NCI-H2107 (cell line): ENCODE measurements at regions not wholly inside any gene's neighbourhood (a gene's known extent, or its start where the extent isn't known, plus 50 kb on each side); places are given as distances from the start of the nearest gene placed in this dataset.

ENCODE experiments used
- DNase-seq: peaks from one replicate; lab custom pipeline; 2025; lab: John Stamatoyannopoulos, UW

DNA sequence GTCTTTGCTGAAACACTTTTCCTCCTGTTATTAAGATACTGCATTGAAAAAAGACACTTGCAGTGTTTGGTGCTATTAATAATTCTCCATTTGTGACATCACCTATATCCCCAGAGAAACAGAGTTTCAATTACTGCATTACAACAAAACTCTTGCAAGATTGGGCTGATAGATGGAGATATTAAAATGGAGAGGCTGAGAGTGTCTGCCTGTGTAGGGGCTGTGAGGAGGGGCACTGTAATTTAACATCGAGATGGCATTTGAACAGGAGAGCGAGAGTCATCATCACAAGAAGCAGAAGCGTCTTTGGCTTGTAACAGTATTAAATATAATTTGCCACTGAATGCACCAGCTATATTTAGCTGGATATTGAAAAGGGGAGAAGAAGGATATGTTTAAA, 316.5 kb downstream of the CDH26 start:
- DNase-seq: no peak

DNA sequence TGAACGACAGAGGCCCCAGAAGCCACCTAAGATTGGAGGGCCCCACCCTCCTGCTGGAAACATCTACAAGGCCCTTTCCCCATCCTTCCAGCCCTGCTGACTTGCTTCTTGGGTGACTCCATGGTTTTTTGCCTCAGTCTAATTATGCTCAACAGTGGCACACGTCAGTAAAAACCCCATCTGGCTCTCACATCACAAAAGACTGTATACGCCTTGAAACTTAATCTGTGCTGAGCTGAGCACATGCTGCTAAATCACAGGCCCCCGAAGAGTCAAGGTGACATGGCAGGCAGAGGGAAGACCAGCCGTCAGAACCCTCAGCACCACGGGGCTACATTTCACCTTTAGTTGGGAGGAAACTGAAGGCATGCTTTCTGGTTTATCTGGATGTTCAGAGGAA, 323.1 kb downstream of the CDH26 start:
- DNase-seq: no peak

DNA sequence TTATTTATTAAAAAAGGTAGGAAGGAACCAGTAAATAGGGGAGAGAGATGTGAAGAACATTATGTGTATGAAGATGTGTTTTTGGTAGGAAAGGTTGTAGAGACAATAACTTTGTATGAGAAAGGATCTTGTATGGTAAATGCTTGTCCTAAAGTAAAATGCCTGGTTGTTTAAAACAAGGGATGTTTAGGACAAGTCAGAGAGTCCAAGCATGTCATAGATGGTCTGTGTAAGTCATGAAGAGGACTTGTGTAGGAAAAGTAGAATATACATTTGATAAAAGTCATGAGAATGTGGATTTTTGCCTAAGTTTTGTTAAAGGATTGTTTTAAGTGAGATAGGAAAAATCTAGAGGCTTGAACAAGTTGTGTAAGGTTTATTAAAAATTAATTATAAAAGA, 325.1 kb downstream of the CDH26 start:
- DNase-seq: no peak

DNA sequence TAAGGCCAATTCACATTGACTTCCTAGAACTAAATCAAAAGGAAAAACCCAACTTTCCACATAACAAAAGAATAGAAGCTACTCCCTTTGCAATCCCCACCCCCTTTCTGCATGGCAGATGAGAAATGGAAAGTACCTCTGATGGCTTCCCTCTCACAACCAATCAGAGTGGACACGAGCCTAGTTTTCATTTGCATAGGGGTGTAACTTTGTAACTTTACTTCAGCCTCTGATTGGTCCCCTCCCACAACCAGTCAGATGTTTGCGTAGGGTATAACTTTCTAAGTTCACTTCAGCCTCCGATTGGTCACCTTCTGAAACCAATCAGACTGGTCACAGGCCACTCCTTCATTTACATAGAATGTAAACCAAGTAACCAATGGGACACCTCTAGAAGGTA, 328.5 kb downstream of the CDH26 start:
- no peak for DNase-seq

DNA sequence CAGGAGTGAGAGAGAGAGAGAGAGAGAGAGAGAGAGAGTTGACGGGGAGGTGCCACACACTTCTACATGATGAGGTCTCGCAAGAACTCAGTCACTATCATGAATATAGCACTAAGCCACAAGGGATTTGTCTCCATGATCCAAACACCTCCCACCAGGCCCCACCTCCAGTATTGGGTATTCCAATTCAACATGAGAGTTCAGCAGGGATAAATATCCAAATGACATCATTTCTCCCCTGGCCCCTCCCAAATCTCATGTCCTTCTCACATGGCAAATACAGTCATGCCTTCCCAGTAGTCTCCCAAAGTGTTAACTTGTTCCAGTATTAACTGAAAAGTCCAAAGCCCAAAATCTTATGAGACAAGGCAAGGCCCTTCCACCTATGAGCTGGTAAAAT, 330.7 kb downstream of the CDH26 start:
- DNase-seq: no peak

DNA sequence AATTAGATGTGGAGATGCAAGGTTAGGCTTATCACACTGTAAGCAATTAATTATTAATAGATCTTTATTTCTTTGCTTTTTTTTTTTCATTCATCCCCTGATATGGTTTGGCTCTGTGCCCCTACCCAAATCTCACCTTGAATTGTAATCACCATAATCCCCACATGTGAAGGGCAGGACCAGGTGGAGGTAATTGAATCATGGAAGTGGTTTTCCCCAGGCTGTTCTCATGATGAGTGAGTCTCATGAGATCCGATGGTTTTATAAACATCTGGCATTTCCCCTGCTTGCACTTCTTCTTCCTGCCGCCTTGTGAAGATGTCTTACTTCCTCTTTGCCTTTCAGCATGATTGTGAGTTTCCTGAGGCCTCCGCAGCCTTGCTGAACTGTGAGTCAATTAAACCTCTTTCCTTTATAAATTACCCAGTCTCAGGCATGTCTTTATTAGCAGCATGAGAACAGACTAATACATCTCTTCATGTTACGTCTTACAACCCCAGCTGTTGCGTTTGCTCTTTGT, 333.8 kb downstream of the CDH26 start:
- DNase-seq: no peak

DNA sequence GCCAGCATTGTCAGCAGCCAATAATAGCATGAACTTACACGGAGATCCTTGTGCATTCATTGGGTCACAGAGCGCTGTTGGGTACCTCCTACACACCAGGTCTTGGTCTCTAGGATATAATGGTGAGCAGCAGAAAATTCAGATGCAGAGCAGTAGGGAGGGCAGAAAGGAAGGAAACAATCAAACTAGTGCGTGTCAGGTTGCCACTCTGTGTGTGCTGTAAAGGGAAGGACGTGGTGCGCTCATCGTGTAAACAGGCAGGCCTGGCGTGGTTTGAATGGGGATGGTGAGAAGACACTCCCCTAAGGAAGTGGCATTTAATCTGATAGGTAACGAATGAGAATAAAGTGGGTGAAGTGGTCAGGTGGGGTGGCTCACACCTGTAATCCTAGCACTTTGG, 336.4 kb downstream of the CDH26 start:
- no peak for DNase-seq

DNA sequence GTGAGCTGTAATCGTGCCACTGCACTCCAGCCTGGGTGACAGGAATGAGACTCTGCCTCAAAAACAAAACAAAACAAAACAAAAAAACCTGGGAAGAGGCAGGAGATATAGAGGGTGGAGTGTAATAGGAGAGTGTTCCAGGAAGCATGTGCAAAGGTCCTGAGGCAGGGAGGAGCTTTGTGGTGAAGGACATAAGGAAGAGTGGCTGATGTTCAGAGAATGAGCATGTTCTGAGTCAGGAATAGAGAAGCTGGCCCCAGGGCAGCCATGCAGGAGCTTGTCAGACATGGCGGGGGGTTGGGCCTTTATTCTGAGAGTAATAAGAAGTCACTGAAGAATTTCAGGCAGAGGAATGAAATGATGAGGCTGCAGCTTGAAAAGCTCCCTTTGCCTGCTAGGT, 337.0 kb downstream of the CDH26 start:
- DNase-seq: no peak

DNA sequence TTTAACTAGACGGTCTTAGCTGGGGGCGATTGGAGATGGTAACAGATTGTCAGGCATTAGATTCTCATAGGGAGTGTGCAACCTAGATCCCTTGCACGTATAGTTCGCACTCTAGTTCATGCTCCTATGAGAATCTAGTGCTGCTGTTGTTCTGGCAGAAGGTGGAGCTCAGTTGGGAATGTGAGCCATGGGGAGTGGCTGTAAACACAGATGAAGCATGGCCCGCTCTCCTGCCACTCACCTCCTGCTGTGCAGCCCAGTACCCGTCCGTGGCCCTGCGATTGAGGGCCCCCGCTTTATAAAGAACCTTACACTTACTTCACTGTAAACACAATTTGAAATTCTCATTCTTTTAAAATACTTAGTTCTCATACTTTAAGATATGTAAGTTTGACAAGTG, 339.4 kb downstream of the CDH26 start:
- DNase-seq: no peak

DNA sequence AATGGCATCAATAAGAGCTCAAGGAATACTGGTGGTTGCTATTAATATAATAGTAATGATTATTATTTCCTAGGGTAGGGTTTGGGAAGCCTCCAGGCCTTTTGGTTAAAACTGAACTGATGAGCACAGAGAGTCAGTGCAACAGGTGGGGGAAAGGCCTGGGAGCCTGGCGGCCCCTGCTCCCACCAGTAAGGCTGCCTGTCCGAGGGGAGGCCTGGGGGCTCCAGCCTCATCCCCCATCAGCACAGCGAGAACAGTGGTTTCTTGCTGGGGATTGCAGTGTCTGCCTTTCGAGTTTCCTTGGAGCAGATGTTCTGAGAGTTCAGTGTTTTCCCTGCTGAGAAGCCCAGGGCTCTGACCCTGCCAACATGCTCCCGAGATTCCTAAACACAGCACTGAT, 340.4 kb downstream of the CDH26 start:
- DNase-seq: no peak

DNA sequence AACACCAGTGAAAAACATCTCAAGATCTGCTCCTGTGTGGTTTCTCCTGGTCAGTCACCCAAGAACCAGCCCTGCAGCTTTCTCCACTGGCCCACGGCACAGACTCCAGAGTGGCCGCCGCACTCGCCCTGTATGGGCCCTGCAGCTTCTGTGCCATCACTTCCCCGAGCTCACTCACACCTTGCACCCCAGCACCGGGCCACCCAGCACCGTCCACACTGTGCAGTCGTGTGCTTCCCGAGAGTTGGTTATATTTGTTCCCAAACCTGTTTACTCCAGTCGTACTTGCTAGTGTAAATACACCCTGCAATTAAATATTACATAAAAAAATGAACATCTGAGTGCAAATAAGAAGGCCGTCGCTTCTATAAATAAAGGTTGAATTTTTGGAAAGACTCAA, 341.7 kb downstream of the CDH26 start:
- no peak for DNase-seq

DNA sequence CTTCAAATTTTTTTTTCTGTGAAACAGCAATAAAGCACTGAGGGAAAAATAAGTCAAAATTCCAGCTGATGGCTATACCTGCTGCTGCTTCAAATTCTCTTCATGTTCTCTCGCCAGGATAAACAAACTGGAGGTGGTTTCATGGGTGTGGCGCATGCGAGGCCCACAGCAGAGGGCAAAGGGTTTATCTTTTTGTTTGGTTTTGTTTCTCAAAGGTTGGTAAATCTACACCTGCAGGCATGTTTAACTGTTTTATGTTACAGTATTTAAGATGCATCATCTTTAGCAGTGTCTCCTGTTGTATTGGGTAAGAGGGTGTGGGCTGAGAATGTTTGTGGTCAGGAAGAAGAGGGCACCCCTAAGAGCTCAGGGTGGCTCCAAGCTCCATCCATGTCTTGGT, 342.2 kb downstream of the CDH26 start:
- DNase-seq: no peak

DNA sequence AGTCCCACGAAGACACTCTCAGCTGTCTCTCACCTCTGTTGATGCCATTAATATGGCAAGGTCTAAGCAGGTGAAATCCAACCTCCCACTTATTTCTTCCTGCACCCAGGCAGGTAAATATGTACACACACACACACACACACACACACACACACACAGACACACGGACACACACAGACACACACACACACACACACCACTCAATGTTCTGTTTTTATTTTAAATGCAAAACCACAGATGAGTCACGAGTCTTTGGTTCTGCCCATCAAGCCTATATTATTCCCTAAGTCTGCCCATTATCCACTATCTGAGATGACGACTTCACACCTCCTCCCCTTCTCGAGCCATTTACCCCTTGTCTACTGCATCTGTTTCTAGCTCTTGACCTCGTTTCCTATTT, 344.7 kb downstream of the CDH26 start:
- no peak for DNase-seq

DNA sequence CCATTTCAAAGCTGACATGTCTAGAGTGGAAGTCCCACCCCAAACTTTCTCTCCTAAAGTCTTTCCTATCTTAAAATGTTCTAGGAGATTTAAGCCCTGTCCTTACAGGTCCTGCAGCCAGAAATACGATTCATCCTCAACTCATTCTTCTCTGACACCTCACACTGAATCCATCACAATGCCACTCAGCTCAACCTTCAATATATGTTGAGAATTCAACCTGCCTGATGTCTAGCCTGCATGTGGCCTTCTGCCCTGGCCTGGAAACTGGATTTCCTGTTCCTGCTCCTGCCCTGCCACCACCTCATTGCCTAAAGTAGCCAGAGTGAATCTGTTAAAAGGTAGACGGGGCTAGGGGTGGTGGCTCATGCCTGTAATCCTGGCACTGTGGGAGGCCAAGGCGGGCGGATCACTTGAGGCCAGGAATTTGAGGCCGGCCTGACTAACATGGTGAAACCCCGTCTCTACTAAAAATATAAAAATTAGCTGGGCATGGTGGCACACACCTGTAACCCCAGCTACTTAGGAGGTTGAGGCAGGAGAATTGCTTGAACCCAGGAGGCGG, 345.9 kb downstream of the CDH26 start:
- no peak for DNase-seq

DNA sequence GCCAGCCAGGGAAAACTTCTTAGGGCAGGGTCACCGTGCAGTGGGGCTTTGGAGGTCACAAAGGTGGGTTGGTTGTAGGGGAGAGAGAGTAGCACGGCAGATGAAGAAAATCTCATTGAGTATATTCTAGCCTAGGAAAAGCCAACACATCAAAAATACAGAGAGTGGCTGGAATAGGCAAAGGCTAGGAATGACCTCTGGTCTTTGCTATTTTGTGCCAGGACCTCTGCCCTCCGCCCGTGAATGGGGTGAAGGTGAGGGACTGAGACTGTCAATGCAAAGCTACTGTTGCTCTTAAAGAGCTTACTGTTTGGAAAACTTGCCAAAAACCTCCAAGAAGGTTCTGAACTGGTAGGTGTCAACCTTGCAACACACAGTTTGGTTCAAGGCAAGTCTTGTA, 346.7 kb downstream of the CDH26 start:
- no peak for DNase-seq

DNA sequence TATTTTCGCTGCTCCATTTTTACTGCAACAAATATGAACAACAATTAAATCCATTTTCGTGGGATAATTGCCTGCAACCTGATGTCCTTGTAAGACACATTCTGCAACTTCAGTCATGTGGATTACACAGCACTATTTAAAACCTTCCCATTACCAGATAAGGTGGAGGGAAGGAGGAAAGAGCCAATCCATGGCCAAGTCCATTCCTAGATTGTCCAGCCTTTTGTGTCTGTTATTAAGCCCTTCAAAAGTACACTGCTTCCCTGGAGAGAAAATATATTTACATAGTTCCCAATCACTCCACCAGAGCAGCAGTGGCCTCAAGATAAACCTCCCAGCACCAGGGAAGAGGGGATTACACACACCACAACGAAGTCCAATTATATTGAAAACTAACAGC, 347.9 kb downstream of the CDH26 start:
- no peak for DNase-seq

DNA sequence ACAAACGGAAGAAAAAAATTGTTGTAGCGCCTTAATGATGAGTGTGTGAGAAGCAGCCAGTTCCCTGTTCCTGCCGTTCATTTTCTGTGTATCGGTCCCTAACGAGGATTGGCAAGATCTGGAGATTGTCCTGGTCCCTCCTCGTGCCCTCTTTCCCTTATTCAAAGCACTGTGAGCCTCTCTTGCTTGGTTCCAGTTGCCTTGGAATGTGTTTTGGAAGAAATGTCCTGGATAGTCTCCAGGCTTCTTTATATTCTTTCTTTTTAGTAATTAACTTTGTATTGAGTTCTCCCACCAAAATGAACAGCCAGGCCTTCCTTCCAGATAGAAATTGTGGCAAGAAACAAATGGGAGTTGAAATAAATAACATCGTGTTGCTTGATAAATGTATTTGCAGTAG, 348.3 kb downstream of the CDH26 start:
- no peak for DNase-seq

DNA sequence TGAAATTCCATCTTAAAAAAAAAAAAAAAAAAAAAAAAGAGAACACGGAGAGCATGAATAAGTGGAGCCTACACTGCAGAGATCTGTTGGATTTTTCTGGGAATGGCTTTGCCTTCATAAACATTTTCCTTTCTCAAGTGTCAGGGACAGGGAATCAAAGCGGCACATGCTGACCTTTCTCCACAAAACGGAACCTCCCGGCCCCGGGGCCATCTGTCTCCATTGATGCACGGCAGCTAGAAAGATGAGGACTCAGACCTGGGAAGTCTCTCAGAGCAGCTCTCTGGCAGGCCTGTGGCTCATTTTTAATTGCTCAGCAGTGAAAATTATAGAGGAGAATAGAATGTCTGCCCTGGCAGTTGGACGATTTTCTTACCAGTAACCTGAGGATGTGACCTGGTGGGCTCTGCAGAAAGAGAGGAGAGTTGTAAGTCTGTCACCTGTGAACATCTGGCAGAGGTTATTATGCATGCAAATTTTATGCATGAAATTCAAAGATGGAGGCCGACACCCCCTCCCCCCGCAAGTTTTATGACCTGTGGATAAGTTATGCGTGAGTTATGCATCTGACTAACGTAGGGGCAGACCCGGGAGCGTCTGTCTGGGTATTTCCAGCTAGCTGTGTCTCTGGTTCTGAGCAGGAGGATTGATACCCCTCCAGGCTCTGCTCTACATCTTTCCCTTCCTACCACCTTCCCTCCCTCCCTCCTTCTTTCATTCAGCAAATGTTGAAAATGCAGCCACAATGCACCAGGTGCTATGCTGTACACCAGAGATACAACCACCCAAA, 352.5 kb downstream of the CDH26 start:
- DNase-seq: no peak

DNA sequence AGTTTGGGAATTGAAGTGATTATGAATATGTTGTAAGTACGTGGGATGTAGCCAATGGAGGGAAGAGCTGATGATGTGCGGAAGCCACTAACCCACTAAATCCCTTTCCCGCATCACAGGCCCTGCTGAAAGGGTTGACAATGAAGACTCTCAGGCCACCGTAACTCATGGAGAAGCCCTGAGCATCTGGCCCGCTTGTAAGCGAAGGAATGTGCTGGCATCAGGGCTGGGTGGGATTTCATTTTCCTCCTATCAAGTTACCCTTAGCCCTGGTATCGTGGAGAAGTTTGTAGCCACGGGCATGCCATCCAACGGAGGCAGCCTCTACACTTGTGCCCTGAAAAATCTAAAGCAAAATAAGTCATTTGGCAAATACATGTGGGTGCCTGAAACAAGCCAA, 355.0 kb downstream of the CDH26 start:
- DNase-seq: no peak

DNA sequence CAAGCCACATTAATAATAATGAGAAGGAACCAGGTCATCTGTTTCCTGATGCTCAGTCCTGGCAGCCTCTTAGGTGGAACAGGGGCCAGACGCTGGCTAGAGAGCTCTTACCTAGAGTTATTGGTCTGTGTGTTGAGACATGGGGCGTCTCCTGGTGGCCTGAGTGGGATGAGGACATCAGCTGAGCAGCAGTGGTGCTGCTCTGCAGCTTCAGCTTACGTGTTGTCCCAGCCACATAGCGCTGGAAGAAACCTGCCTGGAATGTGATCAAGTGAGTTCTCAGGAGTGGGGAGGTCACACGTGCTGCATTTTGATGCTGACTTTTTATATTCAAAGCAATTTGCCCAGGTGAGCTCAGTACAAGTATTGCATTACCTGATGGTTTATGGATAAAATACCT, 355.4 kb downstream of the CDH26 start:
- no peak for DNase-seq

DNA sequence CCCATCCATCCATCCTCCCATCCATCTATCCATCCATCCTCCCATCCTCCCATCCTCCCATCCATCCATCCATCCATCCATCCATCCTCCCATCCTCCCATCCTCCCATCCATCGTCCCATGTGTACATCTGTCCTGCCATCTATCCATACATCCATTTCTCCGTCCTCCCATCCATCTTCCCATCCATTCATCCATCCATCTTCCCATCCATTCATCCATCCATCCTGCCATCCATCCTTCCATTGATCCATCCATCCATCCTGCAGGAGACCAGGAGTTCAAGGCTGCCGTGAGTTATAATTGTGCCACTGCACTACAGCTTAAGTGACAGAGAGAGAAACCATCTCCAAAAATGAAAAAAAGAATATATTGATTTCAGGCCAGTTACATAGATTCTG, 356.5 kb downstream of the CDH26 start:
- DNase-seq: no peak

DNA sequence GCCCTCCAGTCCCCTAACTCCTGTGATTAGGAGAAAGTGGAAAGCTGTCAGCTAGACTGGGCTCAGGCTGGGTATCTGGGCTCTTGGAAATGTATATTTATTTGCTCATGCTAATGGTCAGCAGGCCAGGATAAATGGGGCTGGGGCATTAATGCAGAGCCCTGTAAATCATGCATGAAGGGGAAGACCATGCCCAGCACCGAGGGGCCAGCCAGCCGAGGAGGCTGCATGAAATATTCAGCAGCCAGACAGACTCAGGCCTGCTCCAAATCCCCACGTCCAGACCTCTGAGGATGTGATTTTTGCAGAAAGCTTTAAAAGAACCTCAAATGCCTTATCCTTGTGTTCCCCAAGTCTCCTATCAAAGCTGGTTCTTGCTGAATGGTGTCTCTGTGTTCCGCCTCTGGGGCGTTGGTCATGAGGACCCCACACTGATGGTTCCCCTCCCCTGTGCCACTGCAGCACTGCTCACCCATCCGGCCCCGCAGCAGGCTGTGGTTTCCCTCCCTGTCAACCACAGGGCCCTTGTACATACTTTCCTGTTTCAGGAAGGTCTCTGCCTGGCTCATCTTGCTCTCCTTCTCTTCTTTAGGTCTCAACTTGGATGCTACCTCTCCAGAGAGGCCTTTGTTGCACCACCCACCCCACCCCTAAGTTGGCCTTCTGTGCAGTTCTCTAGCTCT, 358.4 kb downstream of the CDH26 start:
- DNase-seq: no peak

DNA sequence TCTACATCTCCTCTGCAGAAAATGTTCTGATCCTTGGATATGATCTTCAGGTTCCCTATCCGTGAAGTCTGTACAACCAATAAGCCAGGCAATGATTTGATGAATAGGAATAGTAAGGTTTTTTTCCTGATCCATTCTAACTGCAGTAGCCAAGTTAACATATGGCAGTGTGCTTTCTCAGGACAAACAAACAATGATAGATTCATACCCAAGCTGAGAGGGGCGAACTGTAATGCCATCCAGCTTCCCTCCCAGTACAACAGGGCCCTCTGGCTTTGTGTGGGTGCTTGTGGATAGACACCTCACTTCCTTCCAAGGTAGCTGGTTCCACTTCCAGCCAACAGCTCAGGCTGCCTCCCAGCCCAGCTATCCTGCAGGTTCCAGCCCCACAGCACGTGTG, 359.2 kb downstream of the CDH26 start:
- no peak for DNase-seq
